ENCODE measurements at regions not wholly inside any gene's neighbourhood (a gene's known extent, or its start where the extent isn't known, plus 50 kb on each side); places are given as distances from the start of the nearest gene placed in this dataset.

GRCh38 chr3:176911579-176911978 lies 285.7 kb downstream of the TBL1XR1 start:
- DNase-seq (ENCODE audit: low read depth): no peak
- no peak for TF ChIP-seq CTCF (conservative IDR thresholded peaks at IDR 0.05; ENCODE audit: low read depth, low read length)
- no peak overlapping the region for H3K4me3 ChIP-seq (ENCODE audit: low read length)

GRCh38 chr3:176909044-176909443 lies 288.2 kb downstream of the TBL1XR1 start:
- DNase-seq (ENCODE audit: low read depth): no peak
- TF ChIP-seq CTCF (conservative IDR thresholded peaks at IDR 0.05; ENCODE audit: low read depth, low read length): no peak
- no peak overlapping the region for H3K4me3 ChIP-seq (ENCODE audit: low read length)

- H3K4me3 ChIP-seq (ENCODE audit: low read length): no peak overlapping the region
- peak; percentile 59 for DNase-seq (ENCODE audit: low read depth)
- TF ChIP-seq CTCF (conservative IDR thresholded peaks at IDR 0.05; ENCODE audit: low read depth, low read length): no peak
These were observed 291.0 kb downstream of the TBL1XR1 start for GRCh38 chr3:176906046-176906905.

- TF ChIP-seq CTCF (conservative IDR thresholded peaks at IDR 0.05; ENCODE audit: low read depth, low read length): no peak
- DNase-seq (ENCODE audit: low read depth): peak; percentile 23
- H3K4me3 ChIP-seq (ENCODE audit: low read length): no peak overlapping the region
These were observed 292.0 kb downstream of the TBL1XR1 start for GRCh38 chr3:176905331-176905730.

GRCh38 chr3:176904506-176904905 lies 292.8 kb downstream of the TBL1XR1 start:
- no peak for TF ChIP-seq CTCF (conservative IDR thresholded peaks at IDR 0.05; ENCODE audit: low read depth, low read length)
- no peak for DNase-seq (ENCODE audit: low read depth)

GRCh38 chr3:176896640-176897039 lies 300.6 kb downstream of the TBL1XR1 start:
- no peak for DNase-seq (ENCODE audit: low read depth)
- no peak for TF ChIP-seq CTCF (conservative IDR thresholded peaks at IDR 0.05; ENCODE audit: low read depth, low read length)
- H3K4me3 ChIP-seq (ENCODE audit: low read length): no peak overlapping the region

More at GRCh38 chr3:176904506-176904905, 292.8 kb downstream of the TBL1XR1 start:
- H3K4me3 ChIP-seq (ENCODE audit: low read length): no peak overlapping the region

GRCh38 chr3:176896165-176896564 lies 301.1 kb downstream of the TBL1XR1 start:
- TF ChIP-seq CTCF (conservative IDR thresholded peaks at IDR 0.05; ENCODE audit: low read depth, low read length): no peak
- H3K4me3 ChIP-seq (ENCODE audit: low read length): no peak overlapping the region
- no peak for DNase-seq (ENCODE audit: low read depth)
